SU-DHL-6 (cell line): ENCODE measurements at regions not wholly inside any gene's neighbourhood (a gene's known extent, or its start where the extent isn't known, plus 50 kb on each side); places are given as distances from the start of the nearest gene placed in this dataset.

Experiments
- H2AFZ ChIP-seq: fragments of 200-600 bp; sonication (generic); 2 replicates; pipeline ENCODE4 v1.6.1; 2014; ENCODE audit warnings: low read depth, mild to moderate bottlenecking, moderate library complexity, mixed read lengths, antibody characterized with exemption, low read length; ENCODE audit not compliant: severe bottlenecking
- H3F3A ChIP-seq: fragments of 200-600 bp; shearing (Covaris generic); 2 replicates; pipeline ENCODE4 v1.6.0; 2016; ENCODE audit warnings: antibody characterized with exemption, mild to moderate bottlenecking; ENCODE audit not compliant: insufficient read depth
- H3K27ac ChIP-seq: fragments of 200-600 bp; sonication (generic); 2 replicates; pipeline ENCODE4 v1.5.1; 2016; ENCODE audit warnings: low read depth, mild to moderate bottlenecking, low read length, moderate library complexity, mixed read lengths
- H3K27me3 ChIP-seq: fragments of 200-600 bp; sonication (generic), shearing (Covaris generic); 2 replicates; pipeline ENCODE4 v1.6.0; 2014; ENCODE audit warnings: mild to moderate bottlenecking, low read length
- H3K36me3 ChIP-seq: fragments of 200-600 bp; sonication (generic); 2 replicates; pipeline ENCODE4 v1.6.1; 2014; ENCODE audit warnings: mild to moderate bottlenecking, low read length, mixed read lengths
- H3K4me2 ChIP-seq: fragments of 300-600, 200-600 bp; shearing (Covaris generic), sonication (generic); 2 replicates; pipeline ENCODE4 v1.6.0; 2014; ENCODE audit warnings: low read length, low read depth, mild to moderate bottlenecking; ENCODE audit not compliant: poor library complexity, severe bottlenecking
- H3K4me3 ChIP-seq: fragments of 200-600 bp; sonication (generic); 2 replicates; pipeline ENCODE4 v1.5.1; 2014; ENCODE audit warnings: antibody characterized with exemption, low read length, mild to moderate bottlenecking, mixed read lengths; ENCODE audit not compliant: insufficient read depth, poor library complexity, severe bottlenecking
- H3K79me2 ChIP-seq: fragments of 200-600 bp; sonication (generic); 2 replicates; pipeline ENCODE4 v1.6.1; 2014; ENCODE audit warnings: mild to moderate bottlenecking, low read length, moderate library complexity; ENCODE audit not compliant: insufficient read depth
- H3K9ac ChIP-seq: fragments of 200-600 bp; sonication (generic); 2 replicates; pipeline ENCODE4 v1.7.0; 2014; ENCODE audit warnings: mild to moderate bottlenecking, low read length
- H3K9me2 ChIP-seq: fragments of 200-600 bp; sonication (generic); replicated peaks from 2 replicates; pipeline ENCODE4 v1.6.1; 2014; ENCODE audit warnings: low read length; ENCODE audit not compliant: insufficient read depth
- H3K9me3 ChIP-seq: fragments of 200-600 bp; sonication (generic); 2 replicates; pipeline ENCODE4 v1.6.1; 2014; ENCODE audit warnings: low read length, mixed read lengths; ENCODE audit not compliant: insufficient read depth
- H4K20me1 ChIP-seq: fragments of 200-600 bp; sonication (generic); 2 replicates; pipeline ENCODE4 v1.6.1; 2014; ENCODE audit warnings: low read depth, mild to moderate bottlenecking, antibody characterized with exemption, low read length, moderate library complexity, mixed read lengths
- CTCF ChIP-seq: fragments of 200-600 bp; sonication (generic); IDR thresholded peaks from one replicate; pipeline ENCODE4 v1.5.1; 2017; ENCODE audit warnings: antibody characterized with exemption, mild to moderate bottlenecking, low read length, moderate library complexity; ENCODE audit not compliant: insufficient read depth, poor library complexity, severe bottlenecking
- EZH2phosphoT487 ChIP-seq: fragments of 200-600 bp; sonication (generic), shearing (Covaris generic); conservative IDR thresholded peaks from 2 replicates; pipeline ENCODE4 v1.6.1; 2018; ENCODE audit warnings: mild to moderate bottlenecking, antibody characterized with exemption, low read length, moderate library complexity, mixed read lengths

DNA sequence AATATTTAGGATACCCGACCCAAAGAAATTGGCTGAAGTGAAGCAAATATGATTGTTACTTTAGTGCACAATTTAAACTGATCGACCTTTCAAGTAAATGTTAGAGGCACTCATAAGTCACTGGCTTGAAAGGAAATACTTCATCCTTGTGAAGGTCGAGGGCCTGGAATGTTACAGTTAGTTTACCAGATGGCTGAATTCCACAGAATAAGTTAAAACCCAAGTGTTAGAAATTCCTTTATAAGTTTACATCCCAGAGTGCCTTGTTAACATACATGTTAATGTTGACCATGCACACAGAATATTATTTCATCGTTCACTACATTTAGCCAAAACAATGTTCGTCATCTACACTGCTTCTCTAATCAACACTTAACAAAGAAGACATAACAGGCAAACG is 235.5 kb upstream of the ANO3 start:
- no peak overlapping the region for H2AFZ ChIP-seq
- TF ChIP-seq CTCF = no peak
- no peak for TF ChIP-seq EZH2phosphoT487
- no peaks in the 10 kb centered on the region for H3K9me2 ChIP-seq
- peaks cover 11% of the 10 kb centered on the region; the same call in 1 of the 2 replicates for H3K9me3 ChIP-seq
- no peak overlapping the region for H3K4me2 ChIP-seq
- no peak overlapping the region for H3K4me3 ChIP-seq
- H3K36me3 ChIP-seq = no peaks in the 10 kb centered on the region
- H3K27ac ChIP-seq = no peak overlapping the region
- no peak overlapping the region for H3K9ac ChIP-seq
- no peaks in the 10 kb centered on the region for H3K79me2 ChIP-seq
- H3F3A ChIP-seq = peaks cover 14% of the 10 kb centered on the region; the same call in 1 of the 2 replicates
- H3K27me3 ChIP-seq = no peaks in the 10 kb centered on the region
- H4K20me1 ChIP-seq = no peaks in the 10 kb centered on the region

DNA sequence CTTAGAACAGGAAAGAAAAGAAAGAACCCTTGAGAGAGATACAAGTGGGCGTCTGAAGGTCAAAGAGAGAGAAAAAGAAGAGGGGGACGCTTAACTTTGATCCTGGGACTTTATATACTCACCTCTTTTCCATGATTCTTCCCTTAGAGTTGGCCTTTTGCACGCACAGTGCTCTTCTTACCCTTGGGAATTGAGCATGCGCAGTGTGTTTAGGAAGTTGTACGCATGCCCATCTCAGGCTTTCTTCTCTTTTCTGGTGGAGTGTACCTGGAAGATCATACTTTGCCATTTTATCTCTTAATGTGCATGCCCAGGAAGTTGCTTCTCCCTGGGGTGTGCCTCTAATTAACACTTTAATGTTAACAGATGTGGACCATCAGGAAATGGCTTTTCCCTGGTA is 229.6 kb upstream of the ANO3 start:
- Histone ChIP-seq H2AFZ (peak overlapping the region; percentile 29), H3K9me3 (no peaks in the 10 kb centered on the region), H3K27ac (peak overlapping the region; percentile 64), H3F3A (peaks cover 22% of the 10 kb centered on the region), H3K9me2 (no peaks in the 10 kb centered on the region), H3K4me2 (peak overlapping the region; percentile 12), H4K20me1 (no peaks in the 10 kb centered on the region), H3K79me2 (no peaks in the 10 kb centered on the region), H3K27me3 (no peaks in the 10 kb centered on the region), H3K36me3 (no peaks in the 10 kb centered on the region), H3K4me3 (no peak overlapping the region), H3K9ac (no peak overlapping the region)
- TF ChIP-seq CTCF (no peak), EZH2phosphoT487 (no peak)

- Histone ChIP-seq H3F3A (peaks cover 28% of the 10 kb centered on the region), H3K4me2 (peak overlapping the region; percentile 45), H4K20me1 (no peaks in the 10 kb centered on the region), H3K27me3 (no peaks in the 10 kb centered on the region), H3K9me3 (no peaks in the 10 kb centered on the region), H3K9ac (peak overlapping the region; percentile 1), H2AFZ (peak overlapping the region; percentile 27), H3K79me2 (no peaks in the 10 kb centered on the region), H3K27ac (peak overlapping the region; percentile 69), H3K36me3 (no peaks in the 10 kb centered on the region), H3K4me3 (no peak overlapping the region), H3K9me2 (no peaks in the 10 kb centered on the region)
- TF ChIP-seq CTCF (no peak), EZH2phosphoT487 (no peak)
Measured at GRCh38 chr11:26105762-26106423, 226.0 kb upstream of the ANO3 start.
